Panc1 (cell line): ENCODE measurements at regions not wholly inside any gene's neighbourhood (a gene's known extent, or its start where the extent isn't known, plus 50 kb on each side); places are given as distances from the start of the nearest gene placed in this dataset.

Experiments
- POLR2AphosphoS5 ChIP-seq: IDR thresholded peaks from 2 replicates; pipeline ENCODE4 v1.6.1; 2012; ENCODE audit warnings: mild to moderate bottlenecking, low read depth, low read length, moderate library complexity
- SIN3A ChIP-seq: IDR thresholded peaks from 2 replicates; pipeline ENCODE4 v1.6.1; 2012; ENCODE audit warnings: low read depth, mild to moderate bottlenecking, low read length, moderate library complexity, borderline replicate concordance; ENCODE audit not compliant: insufficient read depth
- TCF7L2 ChIP-seq: IDR thresholded peaks from 2 replicates; pipeline ENCODE4 v1.6.1; 2011; ENCODE audit warnings: mild to moderate bottlenecking, low read depth, low read length, inconsistent platforms
- TF ChIP-seq, protein P1 (sequence below): fragments of 450-650 bp; IDR thresholded peaks from 2 replicates; pipeline ENCODE4 v1.5.1; 2017; ENCODE audit warnings: mild to moderate bottlenecking

DNA sequence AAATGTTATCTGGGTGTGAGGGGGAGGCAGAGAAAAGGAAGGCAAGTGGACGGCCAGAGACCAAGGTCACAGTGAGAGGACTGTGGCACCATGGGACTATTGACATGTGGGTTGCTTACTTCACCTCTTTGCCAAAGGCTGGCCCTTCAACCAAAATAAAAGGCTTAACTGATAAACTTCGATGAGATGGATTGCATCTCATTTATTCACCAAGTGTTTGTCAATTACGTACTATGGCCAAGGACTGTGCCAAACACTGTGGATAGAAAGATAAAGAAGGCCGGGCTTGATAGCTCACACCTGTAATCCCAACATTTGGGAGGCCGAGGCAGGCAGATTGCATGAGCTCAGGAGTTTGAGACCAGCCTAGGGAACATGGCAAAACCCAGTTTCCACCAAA is 98.7 kb upstream of the CCBE1 start:
- TF ChIP-seq, protein P1, sequence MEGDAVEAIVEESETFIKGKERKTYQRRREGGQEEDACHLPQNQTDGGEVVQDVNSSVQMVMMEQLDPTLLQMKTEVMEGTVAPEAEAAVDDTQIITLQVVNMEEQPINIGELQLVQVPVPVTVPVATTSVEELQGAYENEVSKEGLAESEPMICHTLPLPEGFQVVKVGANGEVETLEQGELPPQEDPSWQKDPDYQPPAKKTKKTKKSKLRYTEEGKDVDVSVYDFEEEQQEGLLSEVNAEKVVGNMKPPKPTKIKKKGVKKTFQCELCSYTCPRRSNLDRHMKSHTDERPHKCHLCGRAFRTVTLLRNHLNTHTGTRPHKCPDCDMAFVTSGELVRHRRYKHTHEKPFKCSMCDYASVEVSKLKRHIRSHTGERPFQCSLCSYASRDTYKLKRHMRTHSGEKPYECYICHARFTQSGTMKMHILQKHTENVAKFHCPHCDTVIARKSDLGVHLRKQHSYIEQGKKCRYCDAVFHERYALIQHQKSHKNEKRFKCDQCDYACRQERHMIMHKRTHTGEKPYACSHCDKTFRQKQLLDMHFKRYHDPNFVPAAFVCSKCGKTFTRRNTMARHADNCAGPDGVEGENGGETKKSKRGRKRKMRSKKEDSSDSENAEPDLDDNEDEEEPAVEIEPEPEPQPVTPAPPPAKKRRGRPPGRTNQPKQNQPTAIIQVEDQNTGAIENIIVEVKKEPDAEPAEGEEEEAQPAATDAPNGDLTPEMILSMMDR, result no peak
- no peak for TF ChIP-seq SIN3A
- no peak for TF ChIP-seq POLR2AphosphoS5
- TF ChIP-seq TCF7L2, result no peak
